Nephron progenitor cell (in vitro differentiated cells): ENCODE measurements at regions not wholly inside any gene's neighbourhood (a gene's known extent, or its start where the extent isn't known, plus 50 kb on each side); places are given as distances from the start of the nearest gene placed in this dataset.

Experiments used
- DNase-seq: peaks from one replicate; pipeline ENCODE4 v3.0.0; 2021
- H3K27ac Mint-ChIP-seq: 2 replicates; pipeline ENCODE4 v1.8.0; 2021; ENCODE audit warnings: mild to moderate bottlenecking, moderate library complexity, mixed read lengths
- H3K27me3 Mint-ChIP-seq: 2 replicates; pipeline ENCODE4 v1.8.0; 2021; ENCODE audit warnings: mild to moderate bottlenecking, low read depth, mixed read lengths; ENCODE audit not compliant: poor library complexity
- H3K36me3 Mint-ChIP-seq: 2 replicates; pipeline ENCODE4 v1.8.0; 2021; ENCODE audit warnings: low read depth, mixed read lengths
- H3K4me1 Mint-ChIP-seq: 2 replicates; pipeline ENCODE4 v1.8.0; 2021; ENCODE audit warnings: mixed read lengths
- H3K4me3 Mint-ChIP-seq: 2 replicates; pipeline ENCODE4 v1.8.0; 2021; ENCODE audit warnings: mild to moderate bottlenecking, moderate library complexity, mixed read lengths
- H3K9me3 Mint-ChIP-seq: 2 replicates; pipeline ENCODE4 v1.8.0; 2021; ENCODE audit warnings: mild to moderate bottlenecking, moderate library complexity, mixed read lengths
- CTCF ChIP-seq: fragments of 200-600 bp; sonication (generic); IDR thresholded peaks from 2 replicates; pipeline ENCODE4 v1.5.0; 2021; ENCODE audit warnings: antibody characterized with exemption

GRCh38 chr21:25215698-25216384 lies 391.4 kb downstream of the MRPL39 start:
- H3K27me3 Mint-ChIP-seq = no peaks in the 10 kb centered on the region
- no peak overlapping the region for H3K4me3 Mint-ChIP-seq
- no peak for DNase-seq

GRCh38 chr21:25214676-25215075 lies 392.6 kb downstream of the MRPL39 start:
- no peak for TF ChIP-seq CTCF
- no peak overlapping the region for H3K4me3 Mint-ChIP-seq
- H3K9me3 Mint-ChIP-seq = peaks cover 17% of the 10 kb centered on the region
- H3K36me3 Mint-ChIP-seq = no peaks in the 10 kb centered on the region
- no peaks in the 10 kb centered on the region for H3K27me3 Mint-ChIP-seq
- DNase-seq = no peak
- H3K4me1 Mint-ChIP-seq = no peaks in the 10 kb centered on the region
- H3K27ac Mint-ChIP-seq = no peak overlapping the region

More at GRCh38 chr21:25215698-25216384, 391.4 kb downstream of the MRPL39 start:
- Mint-ChIP-seq H3K27ac (no peak overlapping the region), H3K9me3 (peaks cover 21% of the 10 kb centered on the region), H3K4me1 (no peaks in the 10 kb centered on the region), H3K36me3 (no peaks in the 10 kb centered on the region)
- TF ChIP-seq CTCF = no peak

GRCh38 chr21:25199944-25200343 lies 407.3 kb downstream of the MRPL39 start:
- Mint-ChIP-seq H3K4me1 (no peaks in the 10 kb centered on the region), H3K36me3 (no peaks in the 10 kb centered on the region), H3K27ac (no peak overlapping the region), H3K4me3 (no peak overlapping the region), H3K9me3 (peaks cover 38% of the 10 kb centered on the region), H3K27me3 (peaks cover 8% of the 10 kb centered on the region)
- no peak for DNase-seq
- no peak for TF ChIP-seq CTCF

- H3K9me3 Mint-ChIP-seq = peaks cover 30% of the 10 kb centered on the region
- H3K36me3 Mint-ChIP-seq = no peaks in the 10 kb centered on the region
- no peak overlapping the region for H3K27ac Mint-ChIP-seq
- H3K4me1 Mint-ChIP-seq = no peaks in the 10 kb centered on the region
- no peak for DNase-seq
- no peak for TF ChIP-seq CTCF
- no peak overlapping the region for H3K4me3 Mint-ChIP-seq
- H3K27me3 Mint-ChIP-seq = peaks cover 2% of the 10 kb centered on the region
These were observed 416.1 kb downstream of the MRPL39 start for GRCh38 chr21:25191141-25191540.

- Mint-ChIP-seq H3K36me3 (no peaks in the 10 kb centered on the region), H3K27ac (no peak overlapping the region), H3K4me3 (no peak overlapping the region), H3K27me3 (peaks cover 2% of the 10 kb centered on the region), H3K4me1 (no peaks in the 10 kb centered on the region), H3K9me3 (peaks cover 25% of the 10 kb centered on the region)
- no peak for TF ChIP-seq CTCF
- DNase-seq = no peak
These were observed 417.8 kb downstream of the MRPL39 start for GRCh38 chr21:25189497-25189896.

GRCh38 chr21:25188677-25189079 lies 418.6 kb downstream of the MRPL39 start:
- Mint-ChIP-seq H3K36me3 (no peaks in the 10 kb centered on the region), H3K9me3 (peaks cover 22% of the 10 kb centered on the region), H3K4me1 (no peaks in the 10 kb centered on the region), H3K4me3 (no peak overlapping the region), H3K27ac (no peak overlapping the region), H3K27me3 (peaks cover 2% of the 10 kb centered on the region)
- TF ChIP-seq CTCF = no peak
- DNase-seq = no peak
